Stimulated activated CD8-positive, alpha-beta memory T cell treated with anti-CD3 and anti-CD28 coated beads, Interleukin-4, amount 100 ng/mL, for 24 hours (primary cell): ENCODE measurements at regions not wholly inside any gene's neighbourhood (a gene's known extent, or its start where the extent isn't known, plus 50 kb on each side); places are given as distances from the start of the nearest gene placed in this dataset.

ENCODE experiments used
- DNase-seq: peaks from one replicate; pipeline ENCODE4 v3.0.0-alpha.2; 2020; ENCODE audit warnings: low read depth

- no peak for DNase-seq
Measured at GRCh38 chr20:19929012-19929360, 88.2 kb upstream of the NAA20 start.

GRCh38 chr20:19929481-19930145 is 87.5 kb upstream of the NAA20 start:
- DNase-seq, result no peak

DNA sequence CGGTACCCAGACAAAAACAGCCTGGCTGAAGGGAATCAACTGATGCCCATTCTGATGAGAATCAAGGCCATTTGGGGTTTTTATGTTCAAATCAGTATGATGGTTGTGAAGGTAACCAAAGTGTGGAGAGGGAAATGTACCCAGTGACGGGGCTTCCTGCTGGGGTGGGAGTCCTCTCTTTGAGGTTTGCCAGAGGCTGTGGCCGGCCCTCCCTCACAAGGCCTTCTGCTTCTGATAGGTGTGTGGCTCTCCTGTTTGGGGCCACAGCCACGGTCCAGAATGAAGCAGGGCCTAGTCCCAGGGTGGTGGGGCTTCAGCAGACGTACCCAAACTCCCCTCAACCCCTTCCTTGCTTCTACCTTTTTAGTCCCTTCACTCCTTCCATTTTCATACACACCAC is 86.7 kb upstream of the NAA20 start:
- no peak for DNase-seq

GRCh38 chr20:19932170-19932667 is 84.9 kb upstream of the NAA20 start:
- no peak for DNase-seq

GRCh38 chr20:19934792-19935491 is 82.2 kb upstream of the NAA20 start:
- no peak for DNase-seq

DNA sequence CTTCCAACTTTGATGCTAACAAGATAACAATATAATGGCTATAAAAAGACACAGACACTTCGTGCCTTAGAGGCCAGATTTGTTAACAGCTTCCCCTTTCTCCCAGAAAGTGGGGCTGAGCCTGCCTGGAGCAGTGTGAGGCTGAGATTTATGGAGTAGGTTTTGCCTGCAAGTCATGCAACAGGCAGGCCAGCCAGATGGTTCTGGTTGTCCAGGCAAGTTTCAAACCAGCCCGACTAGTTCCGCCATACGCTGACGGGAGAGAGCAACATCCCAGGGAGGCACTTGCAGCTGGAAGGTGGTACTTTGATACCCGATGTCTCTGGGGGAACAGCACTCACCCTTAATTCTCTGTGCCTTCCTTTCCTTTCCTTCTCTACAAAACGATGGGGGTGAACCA is 81.3 kb upstream of the NAA20 start:
- DNase-seq, result no peak

GRCh38 chr20:19936466-19937200 is 80.5 kb upstream of the NAA20 start:
- no peak for DNase-seq

GRCh38 chr20:19937218-19937617 is 79.9 kb upstream of the NAA20 start:
- no peak for DNase-seq

DNA sequence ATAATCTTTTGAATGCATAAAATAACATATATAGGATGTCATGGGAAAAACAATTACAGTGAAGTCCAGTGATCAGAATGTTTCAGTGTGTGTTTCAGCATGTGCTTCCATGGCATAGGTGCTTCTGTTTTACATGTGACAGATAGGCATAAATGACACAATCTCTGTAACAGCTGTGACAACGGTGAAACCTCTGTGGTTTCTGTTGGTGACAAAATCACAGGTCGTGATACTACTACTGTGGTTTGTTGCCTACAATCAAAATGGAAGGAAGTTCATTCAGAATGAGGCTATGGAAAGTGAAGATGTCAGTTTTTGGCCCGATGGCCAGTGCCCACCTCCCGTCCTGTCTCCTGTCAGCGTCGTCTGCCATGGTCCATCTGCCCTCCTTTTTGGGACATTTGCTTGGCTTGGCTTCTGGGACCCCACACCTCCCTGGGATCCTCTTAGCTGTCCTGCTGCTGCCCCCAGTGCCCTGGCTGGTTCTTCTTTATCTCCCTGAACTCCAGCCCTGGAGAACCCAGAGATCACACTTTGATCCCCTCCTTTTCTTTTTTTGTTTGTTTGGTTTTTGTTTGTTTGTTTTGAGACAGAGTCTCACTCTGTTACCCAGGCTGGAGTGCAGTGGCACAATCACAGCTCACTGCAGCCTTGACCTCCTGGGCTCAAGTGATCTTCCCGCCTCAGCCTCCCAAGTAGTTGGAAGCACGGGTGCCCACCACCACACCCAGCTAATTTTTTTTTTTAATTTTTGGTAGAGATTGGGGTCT is 79.3 kb upstream of the NAA20 start:
- no peak for DNase-seq

GRCh38 chr20:19938421-19939090 is 78.6 kb upstream of the NAA20 start:
- DNase-seq, result no peak

DNA sequence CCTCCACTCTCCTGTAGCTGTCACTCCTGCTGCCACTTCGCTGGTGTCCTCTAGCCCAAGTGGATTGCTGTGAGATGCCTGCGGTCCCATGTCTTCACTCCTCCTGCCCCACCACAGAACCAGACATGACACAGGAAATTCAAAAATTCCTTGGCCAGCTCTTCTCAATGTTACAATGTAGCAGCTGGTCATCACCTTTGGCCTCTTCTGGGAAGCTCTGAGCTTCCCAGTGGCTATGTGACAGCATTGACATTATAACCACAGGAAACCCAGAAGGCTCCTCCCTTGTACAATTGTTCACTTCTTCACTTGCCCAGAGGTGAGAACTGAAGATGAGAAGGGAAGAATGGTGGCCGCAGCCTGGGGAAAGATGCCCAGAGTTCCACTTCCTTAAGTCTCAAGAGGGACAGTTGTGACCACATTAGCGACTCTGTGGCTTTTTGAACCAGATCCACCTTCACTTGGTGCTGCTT is 76.1 kb upstream of the NAA20 start:
- DNase-seq, result no peak

- no peak for DNase-seq
Measured at GRCh38 chr20:19942611-19943010, 74.6 kb upstream of the NAA20 start.

DNA sequence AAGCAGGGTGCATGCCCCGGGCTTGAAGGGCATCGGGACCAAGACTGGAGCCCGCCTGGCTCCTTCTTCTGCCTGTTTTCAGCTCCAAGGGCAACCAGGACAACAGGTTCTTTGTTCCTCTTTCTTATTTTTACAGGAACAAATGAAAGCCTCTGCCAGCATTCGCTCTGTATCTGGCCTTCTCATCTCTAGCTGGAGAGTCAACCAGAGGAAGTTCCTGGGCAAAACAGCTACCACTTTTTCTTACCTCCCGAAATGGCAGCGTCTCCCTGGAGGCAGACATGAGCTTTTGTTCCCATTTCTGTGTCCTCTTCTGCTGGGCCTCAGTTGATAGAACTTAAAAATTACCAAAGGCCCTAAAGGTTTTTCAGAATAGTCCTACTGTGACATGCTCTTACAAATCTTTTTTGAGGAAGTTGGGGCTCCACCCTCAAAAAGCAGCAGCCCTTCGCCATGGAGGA is 74.1 kb upstream of the NAA20 start:
- no peak for DNase-seq

- DNase-seq, result no peak
Measured at GRCh38 chr20:19944772-19945459, 72.2 kb upstream of the NAA20 start.

- DNase-seq, result no peak
Measured at GRCh38 chr20:19945732-19946670, 71.2 kb upstream of the NAA20 start.

DNA sequence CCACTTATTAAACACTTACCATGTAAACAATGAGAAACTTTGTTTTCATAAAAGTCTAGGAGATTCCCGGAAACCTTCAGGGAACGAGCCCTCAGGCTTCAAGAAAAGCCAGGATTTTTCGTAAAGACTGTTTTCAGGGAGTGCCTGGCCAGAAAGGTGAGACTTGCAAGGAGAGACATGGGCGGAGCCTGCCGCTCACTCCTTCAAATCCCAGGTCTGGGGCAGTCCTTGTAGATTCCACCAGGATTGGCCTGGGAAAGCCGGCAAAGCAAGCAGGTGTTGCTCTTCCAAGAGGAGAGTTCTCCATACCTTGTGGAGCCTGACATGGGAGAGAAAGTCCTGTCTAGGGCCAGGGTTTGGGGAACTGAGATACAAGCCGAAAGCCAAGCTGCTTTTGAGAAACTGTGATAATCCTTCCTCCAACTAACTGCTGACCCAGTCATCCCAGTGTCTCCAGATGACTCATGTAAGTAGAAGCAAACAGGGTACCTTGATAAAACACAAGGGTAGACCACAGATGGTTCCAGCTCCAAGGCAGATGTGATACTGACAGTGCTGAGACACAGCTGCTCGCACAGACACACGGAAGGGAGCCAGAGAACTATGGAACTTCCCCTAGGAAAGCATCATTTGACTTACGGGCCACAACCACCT is 69.4 kb upstream of the NAA20 start:
- no peak for DNase-seq

- no peak for DNase-seq
Measured at GRCh38 chr20:19949195-19949867, 67.8 kb upstream of the NAA20 start.

DNA sequence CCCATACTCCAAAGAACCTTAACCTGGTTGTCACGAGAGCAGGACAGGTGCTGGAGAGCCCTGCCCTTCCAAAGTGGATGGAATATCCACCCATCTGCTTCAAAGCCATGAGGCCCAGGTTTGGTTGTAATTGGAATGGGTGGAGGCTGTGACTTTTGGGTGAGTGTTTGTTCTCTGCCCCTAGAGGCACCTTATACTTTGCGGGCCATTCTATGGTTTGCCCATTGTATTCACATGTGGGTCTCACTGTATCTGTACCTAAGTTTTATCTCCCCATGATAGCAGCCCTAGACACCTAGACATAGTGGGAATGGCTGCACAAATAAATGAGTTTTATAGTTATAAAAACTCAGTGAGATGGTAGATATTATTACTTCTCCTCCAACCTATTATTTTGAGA is 67.1 kb upstream of the NAA20 start:
- no peak for DNase-seq

- no peak for DNase-seq
Measured at GRCh38 chr20:19952392-19952791, 64.8 kb upstream of the NAA20 start.
